ENCODE measurements at regions not wholly inside any gene's neighbourhood (a gene's known extent, or its start where the extent isn't known, plus 50 kb on each side); places are given as distances from the start of the nearest gene placed in this dataset.

DNA sequence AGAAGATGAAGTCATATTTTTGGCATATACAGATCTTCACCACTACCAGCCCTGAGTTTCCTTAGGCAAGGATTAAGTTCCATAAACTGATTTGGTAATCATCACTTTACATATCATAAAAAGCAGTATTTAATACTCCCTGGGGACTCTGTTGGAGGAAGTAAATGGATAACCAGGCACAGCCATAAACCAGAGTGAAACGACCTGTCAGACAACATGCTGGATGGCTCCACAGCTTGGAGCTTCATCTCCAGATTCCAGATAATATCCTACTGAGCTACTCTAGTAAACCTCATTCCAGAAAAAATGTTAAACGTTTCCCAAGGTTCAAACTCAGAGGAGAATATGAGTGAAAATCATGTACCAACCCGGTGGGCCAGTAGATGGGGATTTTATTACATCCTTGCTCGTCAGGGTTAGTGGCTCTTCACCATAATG lies 109.2 kb downstream of the BASP1 start:
- CTCF ChIA-PET: no interaction called here
- Mint-ChIP-seq H3K27ac (ENCODE audit: low read depth, unreplicated experiment) (no peak overlapping the region), H3K36me3 (ENCODE audit: insufficient read depth, unreplicated experiment) (no peaks in the 10 kb centered on the region), H3K9me3 (ENCODE audit: unreplicated experiment) (no peaks in the 10 kb centered on the region), H3K27me3 (ENCODE audit: insufficient read depth, unreplicated experiment) (no peaks in the 10 kb centered on the region), H3K4me3 (ENCODE audit: unreplicated experiment) (no peak overlapping the region), H3K4me1 (ENCODE audit: insufficient read depth, unreplicated experiment) (no peaks in the 10 kb centered on the region)
- POLR2A ChIA-PET: no interaction called here
- no TSS peak for BruUV-seq (replicated peaks)
- no peak for DNase-seq (ENCODE audit: unreplicated experiment)
- intact Hi-C loops (cut with micrococcal nuclease): no loop called here
- TF ChIP-seq, protein P1, sequence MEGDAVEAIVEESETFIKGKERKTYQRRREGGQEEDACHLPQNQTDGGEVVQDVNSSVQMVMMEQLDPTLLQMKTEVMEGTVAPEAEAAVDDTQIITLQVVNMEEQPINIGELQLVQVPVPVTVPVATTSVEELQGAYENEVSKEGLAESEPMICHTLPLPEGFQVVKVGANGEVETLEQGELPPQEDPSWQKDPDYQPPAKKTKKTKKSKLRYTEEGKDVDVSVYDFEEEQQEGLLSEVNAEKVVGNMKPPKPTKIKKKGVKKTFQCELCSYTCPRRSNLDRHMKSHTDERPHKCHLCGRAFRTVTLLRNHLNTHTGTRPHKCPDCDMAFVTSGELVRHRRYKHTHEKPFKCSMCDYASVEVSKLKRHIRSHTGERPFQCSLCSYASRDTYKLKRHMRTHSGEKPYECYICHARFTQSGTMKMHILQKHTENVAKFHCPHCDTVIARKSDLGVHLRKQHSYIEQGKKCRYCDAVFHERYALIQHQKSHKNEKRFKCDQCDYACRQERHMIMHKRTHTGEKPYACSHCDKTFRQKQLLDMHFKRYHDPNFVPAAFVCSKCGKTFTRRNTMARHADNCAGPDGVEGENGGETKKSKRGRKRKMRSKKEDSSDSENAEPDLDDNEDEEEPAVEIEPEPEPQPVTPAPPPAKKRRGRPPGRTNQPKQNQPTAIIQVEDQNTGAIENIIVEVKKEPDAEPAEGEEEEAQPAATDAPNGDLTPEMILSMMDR (IDR thresholded peaks at IDR 0.05; ENCODE audit: unreplicated experiment): no peak

DNA sequence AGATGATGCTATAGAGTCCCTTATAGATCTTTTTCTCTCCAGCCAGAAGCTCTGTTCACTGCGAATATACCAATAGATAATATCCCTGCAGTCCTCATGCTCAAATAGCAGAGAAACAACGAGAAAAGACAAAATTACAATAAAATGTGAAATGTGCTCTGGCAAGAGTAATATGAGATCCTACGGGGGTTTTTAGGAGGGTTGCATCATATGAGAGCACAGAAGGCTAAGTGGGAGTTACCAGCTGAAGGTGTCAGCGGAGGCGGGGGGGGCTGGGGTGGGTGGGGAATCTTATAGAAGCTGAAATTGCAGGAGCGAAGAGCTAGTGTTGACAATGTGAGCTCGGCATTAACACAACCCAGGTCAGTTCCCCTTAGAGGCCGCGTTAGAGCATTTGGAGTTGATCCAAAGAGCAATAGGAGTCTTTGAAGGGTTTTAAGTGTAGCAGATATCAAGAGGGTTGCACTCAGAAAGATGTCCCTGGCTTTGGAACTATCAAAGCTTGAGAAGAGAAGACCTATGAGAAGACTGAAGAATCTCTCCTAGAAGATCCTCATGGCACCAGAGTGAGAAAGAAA lies 109.7 kb downstream of the BASP1 start:
- intact Hi-C loops (cut with micrococcal nuclease): no loop called here
- no peak for DNase-seq (ENCODE audit: unreplicated experiment)
- TF ChIP-seq, protein P1 (IDR thresholded peaks at IDR 0.05; ENCODE audit: unreplicated experiment): no peak
- BruUV-seq (replicated peaks): no TSS peak
- CTCF ChIA-PET: no interaction called here
- Mint-ChIP-seq H3K9me3 (ENCODE audit: unreplicated experiment) (no peaks in the 10 kb centered on the region), H3K4me1 (ENCODE audit: insufficient read depth, unreplicated experiment) (no peaks in the 10 kb centered on the region), H3K36me3 (ENCODE audit: insufficient read depth, unreplicated experiment) (no peaks in the 10 kb centered on the region), H3K27ac (ENCODE audit: low read depth, unreplicated experiment) (no peak overlapping the region), H3K4me3 (ENCODE audit: unreplicated experiment) (no peak overlapping the region), H3K27me3 (ENCODE audit: insufficient read depth, unreplicated experiment) (no peaks in the 10 kb centered on the region)
- POLR2A ChIA-PET: no interaction called here

DNA sequence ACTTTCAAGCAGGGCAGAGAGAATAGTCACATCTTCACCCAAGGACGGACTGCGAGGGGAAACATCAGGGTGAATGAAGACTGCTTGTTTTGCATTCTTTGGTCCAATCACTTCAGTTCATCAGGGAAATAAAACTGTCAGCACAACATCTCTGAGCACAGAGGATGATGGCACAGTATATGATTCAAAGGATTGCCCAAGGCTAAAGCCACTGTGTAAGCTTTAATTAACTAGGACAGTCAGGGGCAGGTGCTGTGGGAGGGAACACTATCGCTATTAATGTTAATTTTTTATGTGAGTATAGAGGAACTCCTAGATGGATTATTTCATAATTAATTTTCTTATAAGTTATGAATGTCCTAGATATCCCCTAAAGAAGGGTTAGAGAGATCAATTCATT lies 112.1 kb downstream of the BASP1 start:
- intact Hi-C loops (cut with micrococcal nuclease): no loop called here
- ChIA-PET POLR2A (no interaction called here), CTCF (no interaction called here)
- BruUV-seq (replicated peaks): no TSS peak
- Mint-ChIP-seq H3K27me3 (ENCODE audit: insufficient read depth, unreplicated experiment) (no peaks in the 10 kb centered on the region), H3K9me3 (ENCODE audit: unreplicated experiment) (peaks cover 6% of the 10 kb centered on the region), H3K27ac (ENCODE audit: low read depth, unreplicated experiment) (no peak overlapping the region), H3K4me1 (ENCODE audit: insufficient read depth, unreplicated experiment) (no peaks in the 10 kb centered on the region), H3K36me3 (ENCODE audit: insufficient read depth, unreplicated experiment) (no peaks in the 10 kb centered on the region), H3K4me3 (ENCODE audit: unreplicated experiment) (no peak overlapping the region)
- DNase-seq (ENCODE audit: unreplicated experiment): no peak
- TF ChIP-seq, protein P1 (IDR thresholded peaks at IDR 0.05; ENCODE audit: unreplicated experiment): no peak

DNA sequence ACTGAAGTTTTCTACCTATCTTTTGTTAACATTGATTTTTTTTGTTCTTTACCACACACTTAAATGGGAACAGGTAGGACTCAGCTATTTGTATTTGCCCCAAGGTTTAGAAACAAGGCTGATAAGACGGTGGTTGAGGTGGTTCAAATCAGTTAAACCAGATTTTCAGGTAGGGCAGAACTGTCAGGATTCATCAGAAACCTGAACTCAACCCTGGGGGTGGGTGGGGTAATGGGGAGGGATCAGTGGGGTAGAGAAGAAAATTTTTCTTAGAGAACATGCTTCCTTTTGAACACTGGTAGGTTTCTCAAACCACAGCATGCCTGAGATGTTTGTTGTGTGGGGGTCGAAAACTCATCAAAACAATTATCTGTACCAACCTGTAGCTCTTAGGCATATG lies 113.0 kb downstream of the BASP1 start:
- no TSS peak for BruUV-seq (replicated peaks)
- POLR2A ChIA-PET: no interaction called here
- CTCF ChIA-PET: interaction anchor here (0.5 kb wide), 1 partner anchor 160 kb away, joined by 5 read pairs; no protein-coding TSS in a partner anchor
- Mint-ChIP-seq H3K27me3 (ENCODE audit: insufficient read depth, unreplicated experiment) (no peaks in the 10 kb centered on the region), H3K27ac (ENCODE audit: low read depth, unreplicated experiment) (no peak overlapping the region), H3K4me1 (ENCODE audit: insufficient read depth, unreplicated experiment) (no peaks in the 10 kb centered on the region), H3K9me3 (ENCODE audit: unreplicated experiment) (peaks cover 7% of the 10 kb centered on the region), H3K4me3 (ENCODE audit: unreplicated experiment) (no peak overlapping the region), H3K36me3 (ENCODE audit: insufficient read depth, unreplicated experiment) (no peaks in the 10 kb centered on the region)
- intact Hi-C loops (cut with micrococcal nuclease): no loop called here
- DNase-seq (ENCODE audit: unreplicated experiment): no peak
- TF ChIP-seq, protein P1 (IDR thresholded peaks at IDR 0.05; ENCODE audit: unreplicated experiment): no peak

Data from MCF 10A (cell line).